A549 (cell line): ENCODE measurements at regions not wholly inside any gene's neighbourhood (a gene's known extent, or its start where the extent isn't known, plus 50 kb on each side); places are given as distances from the start of the nearest gene placed in this dataset.

ENCODE experiments used
- ATAC-seq, 2 experiments: fragments of 200-7000 bp in 1 of 2; fragments of >200 bp in 1 of 2; cut with Nextera tagmentation in 1 of 2; cut with Tn5 transposase in 1 of 2; 3 replicates each; pipeline versions ENCODE4 v1.8.0 to v1.9.1; 2018 to 2020; ENCODE audit warnings: mild to moderate bottlenecking in 1 of 2, moderate library complexity in 1 of 2
- CTCF ChIA-PET: fragments of 300-600 bp; sonication (Branson Sonifier 250); formaldehyde crosslinking; extraction: SDS; loops from one replicate; lab custom pipeline; 2021; ENCODE audit warnings: antibody characterized with exemption, inconsistent platforms; lab: Yijun Ruan, JAX
- POLR2A ChIA-PET: fragments of 350-600 bp; formaldehyde crosslinking; extraction: SDS; loops from one replicate; lab custom pipeline; 2021; ENCODE audit warnings: antibody characterized with exemption, inconsistent platforms; lab: Yijun Ruan, JAX
- DNase-seq, 2 experiments: peaks; one replicate each; pipeline versions ENCODE4 v3.0.0 to v3.0.0-alpha.2; 2011 to 2016; ENCODE audit warnings: low read depth in 1 of 2, low spot score in 1 of 2
- FAIRE-seq: peaks from 2 replicates; lab custom pipeline; 2011; peaks lifted over from hg19 to GRCh38; lab: Jason Lieb, UNC
- H3K27ac ChIP-seq, 2 experiments: fragments of >200 bp; sonication (Bioruptor Twin); formaldehyde crosslinking; 3 replicates each; pipeline ENCODE4 v1.5.1; 2016 to 2017
- H3K4me1 ChIP-seq: fragments of >200 bp; sonication (Bioruptor Twin); formaldehyde crosslinking; 3 replicates; pipeline ENCODE4 v1.6.1; 2016
- H3K4me2 ChIP-seq: fragments of >200 bp; sonication (Bioruptor Twin); formaldehyde crosslinking; 3 replicates; pipeline ENCODE4 v1.6.1; 2016
- H3K4me3 ChIP-seq: fragments of >200 bp; sonication (Bioruptor Twin); formaldehyde crosslinking; 3 replicates; pipeline ENCODE4 v1.5.1; 2016
- H3K9me3 ChIP-seq: fragments of >200 bp; sonication (Bioruptor Twin); formaldehyde crosslinking; 3 replicates; pipeline ENCODE4 v1.6.1; 2016
- BHLHE40 ChIP-seq: IDR thresholded peaks from 2 replicates; pipeline ENCODE4 v1.6.1; 2012; ENCODE audit warnings: low read depth, low read length, inconsistent platforms
- CEBPB ChIP-seq, 2 experiments: fragments of >200 bp in 1 of 2; sonication (Bioruptor Twin) in 1 of 2; formaldehyde crosslinking in 1 of 2; IDR thresholded peaks; 2 replicates each; pipeline ENCODE4 v1.6.1; 2012 to 2016
- CHD2 ChIP-seq: fragments of 150-350 bp; IDR thresholded peaks from 2 replicates; pipeline ENCODE4 v1.6.1; 2014; ENCODE audit warnings: low read length; ENCODE audit not compliant: partially characterized antibody
- ESRRA ChIP-seq: fragments of 150-350 bp; IDR thresholded peaks from 2 replicates; pipeline ENCODE4 v1.6.1; 2014; ENCODE audit warnings: mild to moderate bottlenecking, low read length, borderline replicate concordance
- FOSL2 ChIP-seq, 2 experiments: fragments of 450-650 bp in 1 of 2; fragments of >200 bp in 1 of 2; sonication (Bioruptor Twin) in 1 of 2; formaldehyde crosslinking; IDR thresholded peaks; 2 replicates each; pipeline versions ENCODE4 v1.5.0 to v1.6.1; 2016 to 2020; ENCODE audit warnings: mild to moderate bottlenecking in 1 of 2, moderate library complexity in 1 of 2
- FOXS1 ChIP-seq: fragments of 250-450 bp; sonication (Bioruptor Pico); IDR thresholded peaks from 2 replicates; pipeline ENCODE4 v1.5.0; 2020; ENCODE audit warnings: mild to moderate bottlenecking, moderate library complexity
- HDAC2 ChIP-seq: fragments of 200-600 bp; sonication (generic); IDR thresholded peaks from 2 replicates; pipeline ENCODE4 v1.6.1; 2016
- HOXB5 ChIP-seq: fragments of 250-450 bp; sonication (Bioruptor Pico); IDR thresholded peaks from 2 replicates; pipeline ENCODE4 v1.5.0; 2020; ENCODE audit warnings: mild to moderate bottlenecking, moderate library complexity
- JUN ChIP-seq, 2 experiments: fragments of >200 bp; sonication (Bioruptor Twin); formaldehyde crosslinking; IDR thresholded peaks; 2 replicates in 1 of 2; 3 replicates in 1 of 2; pipeline ENCODE4 v1.6.1; 2016 to 2017
- JUNB ChIP-seq: fragments of >200 bp; sonication (Bioruptor Twin); formaldehyde crosslinking; IDR thresholded peaks from 2 replicates; pipeline ENCODE4 v1.6.1; 2016
- KDM1A ChIP-seq: fragments of 200-600 bp; sonication (generic); IDR thresholded peaks from 2 replicates; pipeline ENCODE4 v1.6.1; 2016; ENCODE audit warnings: low read depth, mild to moderate bottlenecking
- MYC ChIP-seq: IDR thresholded peaks from 2 replicates; pipeline ENCODE4 v1.6.1; 2012; ENCODE audit warnings: mild to moderate bottlenecking, inconsistent platforms, low read length, improper control_type of control experiment, borderline replicate concordance
- PBX3 ChIP-seq: IDR thresholded peaks from 2 replicates; pipeline ENCODE4 v1.6.1; 2012
- RARB ChIP-seq: fragments of 250-450 bp; sonication (Bioruptor Pico); IDR thresholded peaks from 2 replicates; pipeline ENCODE4 v1.8.0; 2021; ENCODE audit warnings: mild to moderate bottlenecking, moderate library complexity
- RCOR1 ChIP-seq: fragments of 150-350 bp; IDR thresholded peaks from 2 replicates; pipeline ENCODE4 v1.6.1; 2014; ENCODE audit warnings: antibody characterized with exemption, low read length, low read depth
- REST ChIP-seq: fragments of 200-600 bp; sonication (generic); IDR thresholded peaks from 2 replicates; pipeline ENCODE4 v1.6.1; 2016; ENCODE audit warnings: antibody characterized with exemption, mild to moderate bottlenecking, moderate library complexity
- RFX5 ChIP-seq: fragments of 450-650 bp; IDR thresholded peaks from 2 replicates; pipeline ENCODE4 v1.7.1; 2014; ENCODE audit warnings: antibody characterized with exemption, mild to moderate bottlenecking, moderate library complexity
- SMC3 ChIP-seq: fragments of >200 bp; sonication (Bioruptor Twin); formaldehyde crosslinking; IDR thresholded peaks from 3 replicates; pipeline ENCODE4 v1.6.1; 2018; ENCODE audit warnings: inconsistent platforms
- TP53 ChIP-seq: fragments of 250-450 bp; sonication (Bioruptor Pico); IDR thresholded peaks from 2 replicates; pipeline ENCODE4 v1.5.0; 2021; ENCODE audit warnings: mild to moderate bottlenecking, moderate library complexity
- ZC3H11A ChIP-seq: fragments of 450-650 bp; IDR thresholded peaks from 2 replicates; pipeline ENCODE4 v1.6.1; 2014; ENCODE audit warnings: antibody characterized with exemption, mild to moderate bottlenecking
- ZNF302 ChIP-seq: fragments of 250-450 bp; sonication (Bioruptor Pico); IDR thresholded peaks from 2 replicates; pipeline ENCODE4 v1.9.0; 2021; ENCODE audit warnings: inconsistent platforms, mild to moderate bottlenecking, moderate library complexity
- WGBS: methylation state at CpG from one replicate; pipeline ENCODE4 v1.1.6; 2017; ENCODE audit errors: missing lambda C conversion rate; 5-methylcytosine and 5-hydroxymethylcytosine counted together

DNA sequence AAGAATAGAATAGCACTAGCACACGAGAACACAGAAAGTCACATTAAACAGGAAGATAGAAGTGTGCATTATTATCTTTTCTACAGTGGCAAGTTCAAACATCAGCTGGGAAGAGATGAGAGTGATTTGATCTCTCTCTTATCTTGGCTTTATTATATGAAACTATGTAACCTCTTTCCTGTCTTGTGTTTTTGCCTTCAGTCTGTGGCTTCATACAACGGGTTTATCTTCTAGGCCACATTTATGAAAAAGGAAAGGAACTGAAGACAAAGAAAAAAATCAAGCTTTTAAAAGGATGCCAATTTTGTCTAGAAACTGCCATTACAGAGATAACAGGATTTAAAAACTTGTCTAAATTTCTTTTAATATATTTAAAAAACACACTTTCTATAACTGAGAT is 983.6 kb downstream of the RPA4 start (continued):
- no peak for TF ChIP-seq ZC3H11A
- no peak for TF ChIP-seq CEBPB (IDR thresholded peaks at IDR 0.05)
- TF ChIP-seq FOXS1 (CRISPR knock-in tag), result no peak
- TF ChIP-seq MYC, result no peak
- TF ChIP-seq, all 56 proteins: peak for 0

- no peaks in the 10 kb centered on the region for H3K9me3 ChIP-seq
- ChIA-PET POLR2A (no interaction called here), CTCF (no interaction called here)
- FAIRE-seq (no peak), ATAC-seq (no peak), DNase-seq (no peak)
- H3K4me2 ChIP-seq, result no peak overlapping the region
- WGBS, result 56% methylated on average over 2 of the region's 2 CpGs
- no peak overlapping the region for H3K4me3 ChIP-seq
- no peak for TF ChIP-seq BHLHE40
- no peak for TF ChIP-seq ZNF302 (CRISPR knock-in tag)
- no peak for TF ChIP-seq JUN (IDR thresholded peaks at IDR 0.05)
- no peak for TF ChIP-seq PBX3
- no peak for TF ChIP-seq HDAC2
- TF ChIP-seq SMC3, result no peak
- no peak for TF ChIP-seq TP53 (CRISPR knock-in tag)
- TF ChIP-seq JUNB, result no peak
- no peak for TF ChIP-seq HOXB5
- no peak for TF ChIP-seq RFX5
- TF ChIP-seq KDM1A, result no peak
- H3K27ac ChIP-seq, result no peak overlapping the region
- H3K4me1 ChIP-seq, result no peaks in the 10 kb centered on the region
These were observed 993.1 kb downstream of the RPA4 start for GRCh38 chrX:97876697-97877407.

GRCh38 chrX:97882306-97882705 is 998.6 kb downstream of the RPA4 start:
- TF ChIP-seq CHD2 (no peak), RCOR1 (no peak), ESRRA (no peak), REST (no peak), FOSL2 (IDR thresholded peaks at IDR 0.05) (no peak), FOSL2 (CRISPR knock-in tag; IDR thresholded peaks at IDR 0.05) (no peak), FOXS1 (CRISPR knock-in tag) (no peak), HOXB5 (no peak), RARB (CRISPR knock-in tag) (no peak), JUNB (no peak)
- ATAC-seq (no peak), DNase-seq (no peak), FAIRE-seq (peak; percentile 96)
- H3K4me3 ChIP-seq, result no peak overlapping the region
- H3K27ac ChIP-seq, result no peak overlapping the region
- 5% methylated on average over 3 of the region's 3 CpGs for WGBS
- CTCF ChIA-PET, result no interaction called here
- no peaks in the 10 kb centered on the region for H3K4me1 ChIP-seq
- POLR2A ChIA-PET, result no interaction called here
- H3K4me2 ChIP-seq, result no peak overlapping the region
- H3K9me3 ChIP-seq, result no peaks in the 10 kb centered on the region
